ENCODE measurements at regions not wholly inside any gene's neighbourhood (a gene's known extent, or its start where the extent isn't known, plus 50 kb on each side); places are given as distances from the start of the nearest gene placed in this dataset.

DNA sequence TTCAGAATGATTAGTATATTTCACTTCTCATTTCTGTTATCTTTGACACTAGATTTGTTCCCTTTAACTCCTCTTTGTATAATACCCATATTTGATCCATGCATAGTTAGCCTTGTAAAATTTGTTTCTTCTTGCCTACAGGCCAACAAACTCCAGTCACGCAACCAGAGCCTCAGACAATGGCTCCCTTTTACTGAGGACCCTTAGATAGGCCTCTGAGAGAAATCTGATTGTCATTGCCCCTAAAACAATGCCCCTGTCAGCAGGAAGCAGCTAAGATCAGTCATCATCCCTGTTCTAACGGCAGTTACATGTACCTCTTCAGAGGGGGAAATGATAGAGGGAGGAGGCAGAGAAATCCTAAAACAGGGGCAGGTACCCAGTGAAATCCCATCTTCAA lies 190.6 kb upstream of the TENT5D start:
- DNase-seq = no peak
- ChIA-PET POLR2A (no interaction called here), CTCF (no interaction called here)
- Mint-ChIP-seq H3K4me3 (no peak overlapping the region), H3K27ac (no peak overlapping the region), H3K36me3 (ENCODE audit: low read depth) (no peaks in the 10 kb centered on the region), H3K9me3 (ENCODE audit: low read depth) (no peaks in the 10 kb centered on the region), H3K4me1 (no peaks in the 10 kb centered on the region), H3K27me3 (no peaks in the 10 kb centered on the region)
- no peak for ATAC-seq
- intact Hi-C loops (cut with DNase I, micrococcal nuclease) = no loop called here

DNA sequence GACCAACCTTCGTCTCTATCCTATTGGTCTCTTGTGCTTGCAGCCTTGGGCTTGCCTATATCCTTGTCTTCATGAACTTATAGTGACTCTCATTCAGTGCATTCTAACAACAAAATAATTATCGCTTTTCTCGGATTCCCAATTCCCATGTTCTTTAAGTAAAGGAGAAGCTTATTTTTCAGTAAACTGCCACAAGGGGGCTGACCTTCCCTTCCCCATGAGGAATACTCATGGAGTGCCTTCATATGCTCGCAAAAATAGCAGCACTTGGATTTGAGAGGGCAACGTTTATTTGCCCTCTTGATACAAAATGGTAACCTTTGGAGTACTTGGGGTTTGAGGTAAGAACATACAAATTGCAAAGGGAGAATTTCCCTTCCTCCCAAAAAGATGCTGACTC lies 183.2 kb upstream of the TENT5D start:
- POLR2A ChIA-PET = no interaction called here
- no peaks in the 10 kb centered on the region for H3K4me1 Mint-ChIP-seq
- no peaks in the 10 kb centered on the region for H3K27me3 Mint-ChIP-seq
- CTCF ChIA-PET = interaction anchor here (1.2 kb wide), 1 partner anchor 12 kb away, joined by 3 read pairs; no protein-coding TSS in a partner anchor
- no peak for ATAC-seq
- no peak for DNase-seq
- no peak overlapping the region for H3K4me3 Mint-ChIP-seq
- H3K27ac Mint-ChIP-seq = no peak overlapping the region
- intact Hi-C loops (cut with DNase I, micrococcal nuclease) = no loop called here
- H3K9me3 Mint-ChIP-seq (ENCODE audit: low read depth) = no peaks in the 10 kb centered on the region
- H3K36me3 Mint-ChIP-seq (ENCODE audit: low read depth) = no peaks in the 10 kb centered on the region

DNA sequence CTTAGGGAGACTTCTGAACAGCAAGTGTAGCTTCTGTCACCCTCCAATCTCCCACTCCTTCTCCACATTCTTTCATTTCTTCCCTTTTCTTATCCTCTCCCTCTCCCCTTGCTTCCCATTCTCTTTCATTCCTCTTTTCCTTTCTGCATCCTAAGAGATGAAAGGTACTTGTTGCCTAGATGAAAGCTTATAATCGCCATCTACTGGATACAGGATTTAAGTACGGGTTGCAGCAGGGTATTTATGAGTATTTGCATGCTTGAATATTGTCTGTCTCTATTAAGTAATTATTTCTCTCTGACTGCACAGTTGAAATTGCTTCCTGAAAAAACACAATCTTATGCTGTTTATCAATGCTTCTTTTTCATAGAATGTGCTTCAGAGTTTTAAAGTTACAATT lies 174.0 kb upstream of the TENT5D start:
- no peak for DNase-seq
- ATAC-seq = no peak
- intact Hi-C loops (cut with DNase I, micrococcal nuclease) = no loop called here
- Mint-ChIP-seq H3K36me3 (ENCODE audit: low read depth) (no peaks in the 10 kb centered on the region), H3K4me3 (no peak overlapping the region), H3K9me3 (ENCODE audit: low read depth) (no peaks in the 10 kb centered on the region), H3K27ac (no peak overlapping the region), H3K4me1 (no peaks in the 10 kb centered on the region), H3K27me3 (no peaks in the 10 kb centered on the region)
- CTCF ChIA-PET = no interaction called here
- POLR2A ChIA-PET = no interaction called here

DNA sequence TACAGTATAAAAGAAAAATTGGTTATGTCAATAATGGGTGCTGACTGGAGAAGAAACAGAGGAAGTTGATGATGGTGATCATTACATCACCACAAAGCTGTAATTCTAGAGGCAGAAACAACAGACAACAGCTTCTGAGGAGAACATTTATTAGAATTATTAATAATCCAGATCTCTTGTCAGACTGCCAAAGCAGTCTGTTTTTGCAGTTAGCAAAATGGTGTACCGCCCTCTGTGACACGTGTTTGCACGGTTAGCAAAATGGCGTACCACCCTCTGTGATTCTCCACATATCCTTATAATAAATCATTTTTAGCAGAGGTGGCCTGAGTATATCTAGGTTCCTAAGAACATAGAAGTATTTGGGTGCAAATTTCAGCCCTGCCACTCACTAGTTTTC lies 154.0 kb upstream of the TENT5D start:
- CTCF ChIA-PET = no interaction called here
- no peaks in the 10 kb centered on the region for H3K9me3 Mint-ChIP-seq (ENCODE audit: low read depth)
- DNase-seq = no peak
- H3K4me3 Mint-ChIP-seq = no peak overlapping the region
- ATAC-seq = no peak
- intact Hi-C loops (cut with DNase I, micrococcal nuclease) = no loop called here
- H3K4me1 Mint-ChIP-seq = no peaks in the 10 kb centered on the region
- H3K27me3 Mint-ChIP-seq = no peaks in the 10 kb centered on the region
- H3K36me3 Mint-ChIP-seq (ENCODE audit: low read depth) = no peaks in the 10 kb centered on the region
- no peak overlapping the region for H3K27ac Mint-ChIP-seq
- POLR2A ChIA-PET = no interaction called here

DNA sequence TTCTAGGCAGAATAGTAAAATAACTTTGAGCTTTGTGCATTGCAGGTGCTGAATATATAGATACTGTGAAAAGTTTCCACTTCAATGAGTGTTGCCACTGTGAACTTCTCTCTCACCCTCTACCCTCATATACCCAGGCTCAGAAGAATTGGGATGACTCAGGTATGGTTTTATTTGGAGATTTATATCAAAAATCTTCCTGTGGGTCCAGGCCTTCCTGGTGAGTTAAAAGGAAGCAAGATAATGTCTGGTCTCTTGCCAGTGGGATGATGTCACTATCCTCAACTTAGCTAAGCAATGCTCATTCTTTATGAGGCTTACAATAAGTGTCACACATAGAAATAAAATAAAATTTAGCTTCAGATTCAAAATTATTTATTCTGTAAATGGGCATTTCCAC lies 153.3 kb upstream of the TENT5D start:
- H3K4me1 Mint-ChIP-seq = no peaks in the 10 kb centered on the region
- no peaks in the 10 kb centered on the region for H3K9me3 Mint-ChIP-seq (ENCODE audit: low read depth)
- no peaks in the 10 kb centered on the region for H3K27me3 Mint-ChIP-seq
- CTCF ChIA-PET = no interaction called here
- intact Hi-C loops (cut with DNase I, micrococcal nuclease) = no loop called here
- POLR2A ChIA-PET = no interaction called here
- ATAC-seq = no peak
- H3K27ac Mint-ChIP-seq = no peak overlapping the region
- no peak overlapping the region for H3K4me3 Mint-ChIP-seq
- DNase-seq = no peak
- no peaks in the 10 kb centered on the region for H3K36me3 Mint-ChIP-seq (ENCODE audit: low read depth)

DNA sequence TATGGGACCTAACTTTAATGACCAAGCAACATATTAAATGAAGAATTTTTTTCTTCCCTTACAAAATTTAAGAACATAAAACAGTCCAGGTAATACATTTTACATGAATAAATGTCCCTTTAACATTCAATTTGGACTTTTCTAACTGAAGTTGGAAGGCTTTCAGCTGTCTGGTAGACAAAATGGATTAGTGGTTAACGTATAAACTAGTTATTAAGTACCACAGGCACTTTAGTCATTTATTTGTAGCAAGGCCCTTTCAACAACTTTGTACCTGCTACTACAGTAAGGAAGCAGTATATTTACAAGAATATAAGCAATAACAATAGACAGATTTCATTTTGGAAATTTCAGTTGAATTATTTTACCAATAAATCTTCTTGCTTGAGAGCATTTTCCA lies 152.5 kb upstream of the TENT5D start:
- Mint-ChIP-seq H3K4me3 (no peak overlapping the region), H3K36me3 (ENCODE audit: low read depth) (no peaks in the 10 kb centered on the region), H3K27ac (no peak overlapping the region), H3K9me3 (ENCODE audit: low read depth) (no peaks in the 10 kb centered on the region), H3K4me1 (no peaks in the 10 kb centered on the region), H3K27me3 (no peaks in the 10 kb centered on the region)
- CTCF ChIA-PET = no interaction called here
- POLR2A ChIA-PET = no interaction called here
- DNase-seq (no peak), ATAC-seq (no peak)
- intact Hi-C loops (cut with DNase I, micrococcal nuclease) = no loop called here

DNA sequence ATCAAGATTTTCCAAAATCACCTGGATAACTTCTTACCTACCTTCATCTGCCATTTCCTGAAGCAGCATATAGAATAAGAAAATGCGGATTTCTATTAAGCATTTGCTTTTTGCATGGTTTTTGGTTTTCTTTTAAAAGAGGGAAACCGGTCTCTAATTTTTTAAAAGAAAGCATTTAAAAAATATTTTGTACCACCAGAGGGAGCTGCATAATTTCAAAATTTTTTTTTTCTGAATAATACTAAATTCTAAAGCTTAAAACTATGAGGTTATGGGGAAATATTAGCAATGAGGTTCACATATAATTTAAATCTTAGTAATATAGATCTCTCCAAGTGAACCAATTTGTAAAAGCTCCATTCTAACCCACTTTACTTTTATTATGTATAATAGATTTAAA lies 137.7 kb upstream of the TENT5D start:
- CTCF ChIA-PET = interaction anchor here (0.5 kb wide), 1 partner anchor 139 kb away, joined by 3 read pairs; no protein-coding TSS in a partner anchor
- no peak overlapping the region for H3K4me3 Mint-ChIP-seq
- no peaks in the 10 kb centered on the region for H3K4me1 Mint-ChIP-seq
- no peak overlapping the region for H3K27ac Mint-ChIP-seq
- H3K27me3 Mint-ChIP-seq = no peaks in the 10 kb centered on the region
- intact Hi-C loops (cut with DNase I, micrococcal nuclease) = loop anchor here in 1 of 2 experiments (2.0 kb wide), 1 partner anchor 296 kb away; no protein-coding TSS in a partner anchor
- DNase-seq (no peak), ATAC-seq (no peak)
- POLR2A ChIA-PET = no interaction called here
- H3K9me3 Mint-ChIP-seq (ENCODE audit: low read depth) = no peaks in the 10 kb centered on the region
- no peaks in the 10 kb centered on the region for H3K36me3 Mint-ChIP-seq (ENCODE audit: low read depth)

DNA sequence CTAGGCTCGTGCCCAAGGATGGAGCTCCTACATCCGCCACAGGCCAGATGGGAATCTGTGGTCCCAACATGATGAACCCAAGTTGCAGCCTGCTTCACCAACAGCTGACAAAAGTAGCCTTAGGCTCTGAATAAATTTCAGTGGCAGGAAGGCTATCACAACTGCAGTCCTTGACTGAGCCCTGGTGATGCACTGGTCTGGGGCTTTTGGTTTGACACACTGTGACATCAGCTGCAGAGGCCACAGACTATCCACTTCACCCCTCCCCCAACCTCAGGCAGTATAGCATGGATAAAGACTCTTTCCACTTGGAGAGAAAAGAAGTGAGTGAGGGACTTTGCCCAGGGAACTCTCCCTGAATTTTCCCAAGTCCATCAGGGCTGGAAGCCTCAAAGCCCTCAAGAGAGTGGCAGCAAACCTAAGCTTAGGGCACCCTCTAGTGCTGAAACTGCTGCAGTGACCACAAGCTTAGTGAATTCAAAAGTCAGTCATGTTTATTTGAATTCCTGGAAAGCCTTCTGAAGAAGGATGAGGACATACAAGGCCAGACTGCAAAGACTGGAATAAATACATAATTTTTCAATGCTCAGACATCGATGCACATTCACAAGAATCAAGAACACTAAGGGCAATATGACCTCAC lies 135.0 kb upstream of the TENT5D start:
- Mint-ChIP-seq H3K27ac (no peak overlapping the region), H3K36me3 (ENCODE audit: low read depth) (no peaks in the 10 kb centered on the region), H3K4me1 (no peaks in the 10 kb centered on the region), H3K4me3 (no peak overlapping the region), H3K27me3 (no peaks in the 10 kb centered on the region), H3K9me3 (ENCODE audit: low read depth) (no peaks in the 10 kb centered on the region)
- POLR2A ChIA-PET = no interaction called here
- CTCF ChIA-PET = no interaction called here
- DNase-seq (peak; percentile 7), ATAC-seq (no peak)
- intact Hi-C loops (cut with DNase I, micrococcal nuclease) = no loop called here

DNA sequence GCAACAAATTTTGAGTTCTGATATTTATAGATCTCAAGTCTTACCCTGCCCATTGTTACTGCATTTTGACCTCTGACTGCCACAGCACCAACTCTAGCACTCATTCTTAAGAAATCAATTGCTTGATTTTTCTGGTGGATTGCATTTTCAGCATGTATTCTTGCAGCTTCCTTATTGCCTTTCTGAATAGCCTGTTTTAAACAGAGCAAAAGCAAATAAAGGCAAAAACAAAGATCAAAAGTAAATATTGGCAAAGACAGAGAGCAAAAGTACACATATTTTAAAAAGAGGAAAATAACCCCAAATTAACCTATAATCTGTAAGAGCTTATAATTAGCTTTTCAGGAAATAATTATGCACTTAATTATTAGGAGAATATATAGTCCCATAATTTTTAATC lies 129.4 kb upstream of the TENT5D start:
- H3K4me1 Mint-ChIP-seq = no peaks in the 10 kb centered on the region
- ATAC-seq (no peak), DNase-seq (no peak)
- ChIA-PET POLR2A (no interaction called here), CTCF (no interaction called here)
- no peaks in the 10 kb centered on the region for H3K27me3 Mint-ChIP-seq
- intact Hi-C loops (cut with DNase I, micrococcal nuclease) = no loop called here
- H3K36me3 Mint-ChIP-seq (ENCODE audit: low read depth) = no peaks in the 10 kb centered on the region
- no peak overlapping the region for H3K4me3 Mint-ChIP-seq
- no peaks in the 10 kb centered on the region for H3K9me3 Mint-ChIP-seq (ENCODE audit: low read depth)
- H3K27ac Mint-ChIP-seq = no peak overlapping the region

DNA sequence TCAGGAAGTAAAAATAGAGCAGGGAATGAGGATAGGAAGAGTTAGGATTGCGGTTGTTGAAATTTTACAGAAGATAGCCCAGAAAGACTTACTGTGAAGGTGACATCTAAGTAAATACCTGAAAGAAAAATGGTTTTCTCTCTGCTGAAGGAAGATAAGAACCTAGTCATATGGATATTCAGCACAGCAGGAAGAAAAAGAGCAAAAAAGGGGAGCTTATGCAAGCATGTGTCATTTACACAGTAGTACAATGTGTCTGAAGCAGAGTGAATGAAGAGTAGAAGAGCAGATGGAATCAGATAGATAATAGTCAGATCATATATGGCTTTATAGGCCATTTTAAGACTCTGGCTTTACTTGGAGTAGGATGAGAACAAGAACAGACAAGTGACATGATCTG lies 126.9 kb upstream of the TENT5D start:
- ChIA-PET POLR2A (no interaction called here), CTCF (no interaction called here)
- no peak for ATAC-seq
- Mint-ChIP-seq H3K4me1 (no peaks in the 10 kb centered on the region), H3K36me3 (ENCODE audit: low read depth) (no peaks in the 10 kb centered on the region), H3K9me3 (ENCODE audit: low read depth) (peaks cover 2% of the 10 kb centered on the region), H3K27me3 (no peaks in the 10 kb centered on the region), H3K27ac (no peak overlapping the region), H3K4me3 (no peak overlapping the region)
- intact Hi-C loops (cut with DNase I, micrococcal nuclease) = no loop called here
- no peak for DNase-seq

DNA sequence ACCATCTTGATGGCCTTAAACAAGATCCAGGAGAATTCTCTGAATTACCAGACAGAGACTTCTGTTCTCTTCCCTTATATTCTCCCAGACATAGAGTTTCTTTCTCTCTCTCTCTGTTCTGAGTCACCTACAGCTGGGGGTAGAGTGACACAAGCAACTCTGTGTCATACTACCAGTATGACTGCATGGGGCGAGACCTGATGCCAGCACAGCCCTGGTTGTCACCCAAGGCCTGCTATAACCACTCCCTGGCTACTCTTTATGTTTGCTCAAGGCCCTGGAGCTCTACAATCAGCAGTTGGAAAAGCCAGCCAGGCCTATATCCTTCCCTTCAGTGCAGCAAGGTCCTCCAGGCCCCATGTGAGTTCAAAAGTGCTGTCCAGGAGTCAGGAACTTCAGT lies 114.2 kb upstream of the TENT5D start:
- POLR2A ChIA-PET = no interaction called here
- intact Hi-C loops (cut with DNase I, micrococcal nuclease) = no loop called here
- ATAC-seq = no peak
- no peaks in the 10 kb centered on the region for H3K9me3 Mint-ChIP-seq (ENCODE audit: low read depth)
- H3K4me1 Mint-ChIP-seq = no peaks in the 10 kb centered on the region
- CTCF ChIA-PET = no interaction called here
- no peaks in the 10 kb centered on the region for H3K36me3 Mint-ChIP-seq (ENCODE audit: low read depth)
- H3K4me3 Mint-ChIP-seq = no peak overlapping the region
- H3K27ac Mint-ChIP-seq = no peak overlapping the region
- peak; percentile 4 for DNase-seq
- no peaks in the 10 kb centered on the region for H3K27me3 Mint-ChIP-seq

DNA sequence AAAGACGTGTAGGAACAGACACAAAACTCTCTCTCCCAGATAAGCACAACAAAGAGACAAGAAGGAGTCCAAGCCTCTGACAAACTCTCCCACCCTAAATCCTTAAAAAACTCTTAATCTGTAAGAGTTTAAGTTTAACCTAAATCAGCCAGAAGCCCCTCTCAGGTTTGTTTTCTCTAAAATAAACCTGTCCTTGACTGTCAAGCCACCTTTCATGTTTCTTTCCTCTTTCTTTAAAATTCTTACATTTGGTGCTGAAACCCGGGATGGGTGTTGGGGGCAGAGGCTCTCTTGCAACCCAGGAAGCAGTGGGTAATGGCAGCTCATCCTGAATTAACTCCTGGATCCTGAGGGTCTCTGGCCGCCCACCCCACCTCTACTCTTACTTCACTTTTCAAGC lies 107.8 kb upstream of the TENT5D start:
- intact Hi-C loops (cut with DNase I, micrococcal nuclease) = no loop called here
- H3K4me3 Mint-ChIP-seq = no peak overlapping the region
- ATAC-seq (no peak), DNase-seq (no peak)
- ChIA-PET CTCF (no interaction called here), POLR2A (no interaction called here)
- no peaks in the 10 kb centered on the region for H3K4me1 Mint-ChIP-seq
- H3K27ac Mint-ChIP-seq = no peak overlapping the region
- no peaks in the 10 kb centered on the region for H3K9me3 Mint-ChIP-seq (ENCODE audit: low read depth)
- no peaks in the 10 kb centered on the region for H3K27me3 Mint-ChIP-seq
- H3K36me3 Mint-ChIP-seq (ENCODE audit: low read depth) = no peaks in the 10 kb centered on the region

DNA sequence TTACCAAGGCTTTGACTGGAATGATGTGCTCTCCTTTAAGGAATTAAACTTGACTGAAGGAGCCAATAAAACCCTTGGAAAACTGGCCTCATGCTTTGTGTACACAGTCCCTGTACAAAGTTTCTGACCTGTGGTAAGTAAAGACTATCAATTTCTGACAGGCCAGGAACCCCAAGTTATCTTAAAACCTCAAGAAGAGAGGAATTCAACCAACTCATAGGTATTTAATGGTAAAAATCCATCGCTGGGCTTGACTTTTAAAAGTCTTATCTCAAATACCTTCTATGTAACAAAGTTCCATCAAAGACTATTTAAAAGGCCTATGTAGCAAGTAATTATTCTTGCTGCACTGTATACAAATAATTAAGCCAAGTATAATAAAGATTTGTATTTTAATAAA lies 103.7 kb upstream of the TENT5D start:
- CTCF ChIA-PET = no interaction called here
- Mint-ChIP-seq H3K27me3 (no peaks in the 10 kb centered on the region), H3K4me1 (no peaks in the 10 kb centered on the region), H3K27ac (no peak overlapping the region), H3K4me3 (no peak overlapping the region), H3K36me3 (ENCODE audit: low read depth) (no peaks in the 10 kb centered on the region), H3K9me3 (ENCODE audit: low read depth) (peaks cover 2% of the 10 kb centered on the region)
- POLR2A ChIA-PET = no interaction called here
- no peak for ATAC-seq
- intact Hi-C loops (cut with DNase I, micrococcal nuclease) = no loop called here
- DNase-seq = no peak
